PC-9 (cell line): ENCODE measurements at regions not wholly inside any gene's neighbourhood (a gene's known extent, or its start where the extent isn't known, plus 50 kb on each side); places are given as distances from the start of the nearest gene placed in this dataset.
"Not testable (repeated sequence)": the region's sequence is repeated elsewhere in the genome, so short reads cannot be mapped to it uniquely, and the experiment has no call there.

Experiments
- BruUV-seq: library from RNA; stranded (reverse); fragments of 400-500 nt; replicated peaks from 2 replicates; lab custom pipeline; 2021; lab: Mats Ljungman, UMichigan
- CTCF ChIA-PET: fragments of 300-600 bp; sonication (Branson Sonifier 250); formaldehyde crosslinking; loops from one replicate; lab custom pipeline; 2022; ENCODE audit warnings: antibody characterized with exemption; lab: Charles Lee
- POLR2A ChIA-PET: fragments of 300-600 bp; sonication (Branson Sonifier 250); formaldehyde crosslinking; loops from one replicate; lab custom pipeline; 2022; ENCODE audit warnings: antibody characterized with exemption; ENCODE audit not compliant: unreplicated experiment; lab: Charles Lee
- DNase-seq, 2 experiments: peaks; one replicate each; pipeline versions ENCODE4 v3.0.0 to v3.0.0-alpha.2; 2015 to 2022; ENCODE audit warnings: mixed read lengths in 1 of 2
- H2AFZ ChIP-seq: fragments of 200-600 bp; sonication (generic); 2 replicates; pipeline ENCODE4 v1.8.1; 2017; ENCODE audit warnings: antibody characterized with exemption
- H3F3A ChIP-seq: fragments of 200-600 bp; sonication (generic); 2 replicates; pipeline ENCODE4 v1.8.1; 2017; ENCODE audit warnings: antibody characterized with exemption, mild to moderate bottlenecking, low read depth; ENCODE audit not compliant: insufficient read depth
- H3K27ac ChIP-seq: fragments of 200-600 bp; sonication (generic); 2 replicates; pipeline ENCODE4 v1.6.1; 2016; ENCODE audit warnings: mixed run types
- H3K27me3 ChIP-seq: fragments of 200-600 bp; sonication (generic); 2 replicates; pipeline ENCODE4 v1.6.1; 2016; ENCODE audit warnings: low read depth, mixed run types; ENCODE audit not compliant: insufficient read depth
- H3K36me3 ChIP-seq: fragments of 200-600 bp; sonication (generic); 2 replicates; pipeline ENCODE4 v1.6.1; 2016; ENCODE audit warnings: low read depth, mixed run types
- H3K4me1 ChIP-seq: fragments of 200-600 bp; sonication (generic); replicated peaks from 2 replicates; pipeline ENCODE4 v1.6.1; 2016; ENCODE audit warnings: mixed run types; ENCODE audit not compliant: insufficient read depth
- H3K4me2 ChIP-seq: fragments of 200-600 bp; sonication (generic); 2 replicates; pipeline ENCODE4 v1.6.1; 2017; ENCODE audit warnings: mixed run types
- H3K4me3 ChIP-seq: fragments of 200-600 bp; sonication (generic); 2 replicates; pipeline ENCODE4 v1.6.1; 2016; ENCODE audit warnings: mixed run types
- H3K79me2 ChIP-seq: fragments of 200-600 bp; sonication (generic); 2 replicates; pipeline ENCODE4 v1.6.1; 2017; ENCODE audit warnings: low read depth, mixed run types
- H3K9me2 ChIP-seq: fragments of 200-600 bp; sonication (generic); 2 replicates; pipeline ENCODE4 v1.8.1; 2017; ENCODE audit warnings: mild to moderate bottlenecking; ENCODE audit not compliant: insufficient read depth
- H3K9me3 ChIP-seq: fragments of 200-600 bp; sonication (generic); 2 replicates; pipeline ENCODE4 v1.8.1; 2016; ENCODE audit warnings: low read depth; ENCODE audit not compliant: insufficient read depth
- H4K20me1 ChIP-seq: fragments of 200-600 bp; sonication (generic); 2 replicates; pipeline ENCODE4 v1.8.1; 2017; ENCODE audit not compliant: insufficient read depth
- EZH2 ChIP-seq: fragments of 200-600 bp; sonication (generic); IDR thresholded peaks from 2 replicates; pipeline ENCODE4 v1.8.0; 2017; ENCODE audit warnings: antibody characterized with exemption, low read depth
- intact Hi-C: fragments of 100-400 bp; cut with micrococcal nuclease; formaldehyde crosslinking; loops from one replicate; pipeline ENCODE4 v1.10.0; 2022; ENCODE audit not compliant: unreplicated experiment
- TF ChIP-seq, protein P1 (sequence below): fragments of 200-600 bp; sonication (generic); conservative IDR thresholded peaks from 2 replicates; pipeline ENCODE4 v1.6.1; 2017; ENCODE audit warnings: mixed run types, antibody characterized with exemption, mild to moderate bottlenecking, moderate library complexity

DNA sequence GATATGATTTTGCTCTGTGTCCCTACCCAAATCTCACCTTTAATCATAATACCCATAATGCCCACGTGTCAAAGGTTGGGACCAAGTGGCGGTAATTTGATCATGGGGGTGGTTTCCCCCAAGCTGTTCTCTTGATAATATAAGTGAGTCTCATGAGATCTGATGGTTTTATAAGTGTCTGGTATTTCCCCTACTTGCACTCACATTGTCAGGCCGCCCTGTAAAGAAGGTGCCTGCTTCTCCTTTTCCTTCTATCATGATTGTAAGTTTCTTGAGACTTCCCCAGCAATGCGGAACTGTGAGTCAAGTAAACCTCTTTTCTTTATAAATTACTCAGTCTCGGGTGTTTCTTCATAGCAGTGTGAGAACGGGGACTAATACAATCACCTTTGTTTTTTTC is 279.8 kb downstream of the ARPP21 start:
- no peaks in the 10 kb centered on the region for H4K20me1 ChIP-seq
- no peaks in the 10 kb centered on the region for H3F3A ChIP-seq
- no peak overlapping the region for H3K4me3 ChIP-seq
- no peak overlapping the region for H3K4me2 ChIP-seq
- H2AFZ ChIP-seq, result no peak overlapping the region
- no peaks in the 10 kb centered on the region for H3K36me3 ChIP-seq
- H3K4me1 ChIP-seq, result no peaks in the 10 kb centered on the region
- ChIA-PET CTCF (no interaction called here), POLR2A (no interaction called here)
- H3K27me3 ChIP-seq, result no peaks in the 10 kb centered on the region
- BruUV-seq, result no TSS peak
- no peaks in the 10 kb centered on the region for H3K9me3 ChIP-seq
- DNase-seq, result no peak
- no peak overlapping the region for H3K27ac ChIP-seq
- intact Hi-C loops, result no loop called here
- TF ChIP-seq, protein P1, sequence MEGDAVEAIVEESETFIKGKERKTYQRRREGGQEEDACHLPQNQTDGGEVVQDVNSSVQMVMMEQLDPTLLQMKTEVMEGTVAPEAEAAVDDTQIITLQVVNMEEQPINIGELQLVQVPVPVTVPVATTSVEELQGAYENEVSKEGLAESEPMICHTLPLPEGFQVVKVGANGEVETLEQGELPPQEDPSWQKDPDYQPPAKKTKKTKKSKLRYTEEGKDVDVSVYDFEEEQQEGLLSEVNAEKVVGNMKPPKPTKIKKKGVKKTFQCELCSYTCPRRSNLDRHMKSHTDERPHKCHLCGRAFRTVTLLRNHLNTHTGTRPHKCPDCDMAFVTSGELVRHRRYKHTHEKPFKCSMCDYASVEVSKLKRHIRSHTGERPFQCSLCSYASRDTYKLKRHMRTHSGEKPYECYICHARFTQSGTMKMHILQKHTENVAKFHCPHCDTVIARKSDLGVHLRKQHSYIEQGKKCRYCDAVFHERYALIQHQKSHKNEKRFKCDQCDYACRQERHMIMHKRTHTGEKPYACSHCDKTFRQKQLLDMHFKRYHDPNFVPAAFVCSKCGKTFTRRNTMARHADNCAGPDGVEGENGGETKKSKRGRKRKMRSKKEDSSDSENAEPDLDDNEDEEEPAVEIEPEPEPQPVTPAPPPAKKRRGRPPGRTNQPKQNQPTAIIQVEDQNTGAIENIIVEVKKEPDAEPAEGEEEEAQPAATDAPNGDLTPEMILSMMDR, result no peak
- TF ChIP-seq EZH2, result no peak
- no peaks in the 10 kb centered on the region for H3K9me2 ChIP-seq
- H3K79me2 ChIP-seq, result no peaks in the 10 kb centered on the region

DNA sequence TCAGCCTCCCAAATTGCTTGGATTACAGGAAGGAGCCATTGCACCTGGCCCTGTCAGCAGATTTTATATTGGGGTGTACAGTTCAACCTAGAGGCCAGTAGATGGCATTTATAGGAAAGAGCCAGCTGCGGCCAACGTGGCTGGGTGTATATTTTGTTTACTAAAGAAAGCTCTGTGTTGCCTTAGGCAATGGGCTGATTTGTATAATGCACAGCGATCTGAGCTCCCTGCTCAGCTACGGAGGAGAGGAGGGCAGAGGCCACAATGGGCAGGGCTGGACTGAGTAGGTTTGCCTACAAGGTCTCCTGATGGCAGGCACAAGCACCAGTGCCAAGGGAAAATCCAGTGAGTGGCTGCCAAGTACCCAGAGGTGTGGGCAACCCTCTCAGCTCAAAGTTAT is 282.4 kb downstream of the ARPP21 start:
- no peak overlapping the region for H3K27ac ChIP-seq
- no peak overlapping the region for H3K4me2 ChIP-seq
- no TSS peak for BruUV-seq
- H3K9me2 ChIP-seq, result no peaks in the 10 kb centered on the region; the same call in 1 of the 2 replicates
- H2AFZ ChIP-seq, result no peak overlapping the region
- CTCF ChIA-PET, result no interaction called here
- H3K4me1 ChIP-seq, result no peaks in the 10 kb centered on the region
- no peak for DNase-seq
- H3F3A ChIP-seq, result no peaks in the 10 kb centered on the region
- H3K27me3 ChIP-seq, result no peaks in the 10 kb centered on the region
- intact Hi-C loops, result no loop called here
- H3K9me3 ChIP-seq, result no peaks in the 10 kb centered on the region
- no peaks in the 10 kb centered on the region for H3K36me3 ChIP-seq
- POLR2A ChIA-PET, result no interaction called here
- no peak for TF ChIP-seq EZH2
- TF ChIP-seq, protein P1, result no peak
- H3K4me3 ChIP-seq, result no peak overlapping the region
- no peaks in the 10 kb centered on the region for H4K20me1 ChIP-seq
- H3K79me2 ChIP-seq, result no peaks in the 10 kb centered on the region

DNA sequence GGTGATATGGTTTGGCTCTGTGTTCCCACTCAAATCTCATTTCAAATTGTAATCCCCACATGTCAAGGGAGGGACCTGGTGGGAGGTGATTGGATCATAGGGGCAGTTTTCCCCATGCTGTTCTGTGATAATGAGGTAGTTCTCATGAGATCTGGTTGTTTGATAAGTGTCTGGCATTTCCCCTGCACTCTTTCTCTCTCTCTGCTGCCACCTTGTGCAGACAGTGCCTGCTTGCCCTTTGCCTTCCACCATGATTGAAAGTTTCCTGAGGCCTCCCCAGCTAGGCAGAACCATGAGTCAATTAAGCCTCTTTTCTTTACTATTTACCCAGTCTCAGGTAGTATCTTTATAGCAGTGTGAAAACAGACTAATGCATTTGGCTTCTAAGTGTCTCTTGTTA is 284.7 kb downstream of the ARPP21 start:
- H3F3A ChIP-seq, H4K20me1 ChIP-seq, intact Hi-C loops, H3K4me2 ChIP-seq, H3K9me2 ChIP-seq, POLR2A ChIA-PET, H3K36me3 ChIP-seq, H3K4me3 ChIP-seq, H3K9me3 ChIP-seq, H2AFZ ChIP-seq, H3K27ac ChIP-seq, BruUV-seq, H3K79me2 ChIP-seq, H3K27me3 ChIP-seq, H3K4me1 ChIP-seq: not testable (repeated sequence)
- CTCF ChIA-PET, result interaction anchor here (0.6 kb wide), 1 partner anchor 26 kb away, joined by 7 read pairs; no protein-coding TSS in a partner anchor
- DNase-seq, result peak in 1 of 2 experiments; percentile 17
- TF ChIP-seq, protein P1, result 0 out of 2 replicates have a peak, but pooled peaks have one; percentile 38
